H1 (cell line): ENCODE measurements at regions not wholly inside any gene's neighbourhood (a gene's known extent, or its start where the extent isn't known, plus 50 kb on each side); places are given as distances from the start of the nearest gene placed in this dataset.

Experiments
- CTCF ChIP-seq, 3 experiments: IDR thresholded peaks; 1 replicate in 2 of 3; 2 replicates in 1 of 3; pipeline versions ENCODE4 v1.5.1 to v1.6.1; 2011; ENCODE audit warnings: low read length in 3 of 3, mild to moderate bottlenecking in 3 of 3, inconsistent platforms in 2 of 3, low read depth in 1 of 3, moderate library complexity in 1 of 3; ENCODE audit not compliant: insufficient read depth in 1 of 3; ENCODE audit errors: control extremely low read depth in 1 of 3
- SAP30 ChIP-seq: fragments of 300-600 bp; sonication (generic); IDR thresholded peaks from 2 replicates; pipeline ENCODE4 v1.7.1; 2012; ENCODE audit warnings: low read length, moderate library complexity, mild to moderate bottlenecking, inconsistent platforms; ENCODE audit not compliant: insufficient read depth, insufficient replicate concordance

GRCh38 chr17:34458266-34458665, 95.2 kb upstream of the CCL1 start (continued):
- TF ChIP-seq CTCF (IDR thresholded peaks at IDR 0.05; ENCODE audit: control extremely low read depth in 1 of 3, insufficient read depth in 1 of 3, low read depth in 1 of 3, low read length in 3 of 3) (no peak), SAP30 (no peak)
